Lower leg skin (tissue), 3 donors: ENCODE measurements at regions not wholly inside any gene's neighbourhood (a gene's known extent, or its start where the extent isn't known, plus 50 kb on each side); places are given as distances from the start of the nearest gene placed in this dataset.

ENCODE experiments used
- POLR2A ChIP-seq, 2 donors: fragments of 450-650 bp; IDR thresholded peaks; one replicate each; pipeline ENCODE4 v1.6.1; 2016 to 2017; ENCODE audit warnings: antibody characterized with exemption in 2 of 2, mild to moderate bottlenecking in 1 of 2, moderate library complexity in 1 of 2
- TF ChIP-seq, protein P1 (sequence below), 3 donors: fragments of 450-650 bp; IDR thresholded peaks; one replicate each; pipeline ENCODE4 v1.5.1; 2016; ENCODE audit warnings: antibody characterized with exemption in 3 of 3, mild to moderate bottlenecking in 3 of 3, moderate library complexity in 2 of 3

GRCh38 chr7:18420108-18420507, 75.4 kb upstream of the HDAC9 start:
- TF ChIP-seq, protein P1, sequence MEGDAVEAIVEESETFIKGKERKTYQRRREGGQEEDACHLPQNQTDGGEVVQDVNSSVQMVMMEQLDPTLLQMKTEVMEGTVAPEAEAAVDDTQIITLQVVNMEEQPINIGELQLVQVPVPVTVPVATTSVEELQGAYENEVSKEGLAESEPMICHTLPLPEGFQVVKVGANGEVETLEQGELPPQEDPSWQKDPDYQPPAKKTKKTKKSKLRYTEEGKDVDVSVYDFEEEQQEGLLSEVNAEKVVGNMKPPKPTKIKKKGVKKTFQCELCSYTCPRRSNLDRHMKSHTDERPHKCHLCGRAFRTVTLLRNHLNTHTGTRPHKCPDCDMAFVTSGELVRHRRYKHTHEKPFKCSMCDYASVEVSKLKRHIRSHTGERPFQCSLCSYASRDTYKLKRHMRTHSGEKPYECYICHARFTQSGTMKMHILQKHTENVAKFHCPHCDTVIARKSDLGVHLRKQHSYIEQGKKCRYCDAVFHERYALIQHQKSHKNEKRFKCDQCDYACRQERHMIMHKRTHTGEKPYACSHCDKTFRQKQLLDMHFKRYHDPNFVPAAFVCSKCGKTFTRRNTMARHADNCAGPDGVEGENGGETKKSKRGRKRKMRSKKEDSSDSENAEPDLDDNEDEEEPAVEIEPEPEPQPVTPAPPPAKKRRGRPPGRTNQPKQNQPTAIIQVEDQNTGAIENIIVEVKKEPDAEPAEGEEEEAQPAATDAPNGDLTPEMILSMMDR (IDR thresholded peaks at IDR 0.05) = no peak
- TF ChIP-seq POLR2A (IDR thresholded peaks at IDR 0.05) = no peak
